HG02840 (cell line): ENCODE measurements at regions not wholly inside any gene's neighbourhood (a gene's known extent, or its start where the extent isn't known, plus 50 kb on each side); places are given as distances from the start of the nearest gene placed in this dataset.
"Not testable (repeated sequence)": the region's sequence is repeated elsewhere in the genome, so short reads cannot be mapped to it uniquely, and the experiment has no call there.

Experiments used
- ATAC-seq: cut with Tn5 transposase; IDR thresholded peaks from one replicate; pipeline ENCODE4 v1.9.1; 2021; ENCODE audit warnings: mild to moderate bottlenecking, moderate library complexity, moderate number of reproducible peaks; ENCODE audit not compliant: unreplicated experiment, low FRiP score

DNA sequence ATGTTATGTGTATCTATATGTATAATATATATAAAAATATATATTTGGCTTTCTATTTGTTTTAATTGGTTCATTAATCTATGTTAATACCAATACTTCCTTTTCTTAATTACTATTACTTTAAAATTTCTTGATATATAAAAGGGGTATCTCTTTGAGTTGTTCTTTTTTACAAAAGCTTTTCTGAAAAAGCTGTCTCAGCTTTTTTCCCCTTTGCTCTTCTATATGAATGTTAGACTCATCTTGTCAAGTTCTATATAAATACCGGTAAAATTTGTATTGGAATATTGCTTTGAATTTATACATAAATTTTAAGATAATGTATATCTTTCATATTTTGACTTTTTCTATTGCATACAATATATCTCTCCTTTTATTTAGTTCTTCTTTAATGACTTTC, 139.8 kb upstream of the FOXG1 start:
- ATAC-seq: no peak

DNA sequence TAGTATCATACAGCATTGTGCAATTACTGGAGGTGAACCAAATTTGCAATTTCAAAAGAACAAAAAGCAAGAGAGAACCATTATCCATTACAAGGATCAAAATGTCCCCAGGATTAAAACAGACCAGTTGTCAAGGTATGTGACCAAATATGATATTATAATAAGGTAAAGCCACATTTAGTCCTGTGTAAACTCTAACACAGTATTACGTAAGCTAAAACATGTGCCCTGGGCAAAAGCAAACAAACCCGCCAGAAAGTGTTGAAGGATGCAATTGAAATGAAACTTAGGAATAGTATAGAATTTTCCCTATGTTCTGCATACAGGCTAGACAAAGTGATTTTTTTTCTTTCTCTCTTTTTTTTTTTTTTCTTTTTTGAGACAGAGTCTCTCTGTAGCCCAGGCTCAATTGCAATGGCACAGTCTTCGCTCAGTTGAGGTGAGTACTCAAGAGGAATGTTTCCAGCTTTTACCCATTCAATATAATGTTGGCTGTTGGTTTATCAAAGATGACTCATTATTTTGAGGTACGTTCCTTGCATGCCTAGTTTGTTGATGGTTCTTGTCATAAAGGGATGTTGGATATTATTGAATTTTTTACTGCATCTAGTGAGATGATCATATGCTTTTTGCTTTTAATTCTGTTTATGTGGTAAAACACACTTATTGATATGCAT, 137.1 kb upstream of the FOXG1 start:
- ATAC-seq: no peak

DNA sequence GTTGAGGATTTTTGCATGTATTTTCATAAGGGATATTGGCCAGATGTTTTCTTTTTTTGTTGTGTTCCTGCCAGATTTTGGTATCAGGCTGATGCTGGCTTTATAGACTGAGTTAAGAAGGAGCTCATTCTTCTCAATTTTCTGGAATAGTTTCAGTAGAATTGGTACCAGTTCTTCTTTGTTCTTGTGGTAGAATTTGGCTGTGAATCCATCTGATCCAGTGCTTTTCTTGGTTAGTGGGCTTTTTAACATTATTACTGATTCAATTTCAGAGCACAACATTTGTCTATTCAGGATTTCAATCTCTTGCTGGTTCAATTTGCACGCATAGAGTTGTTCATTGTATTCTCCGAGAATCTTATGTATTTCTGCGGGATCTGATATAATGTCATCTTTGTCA, 136.5 kb upstream of the FOXG1 start:
- no peak for ATAC-seq

GRCh38 chr14:28635387-28635786, 131.2 kb upstream of the FOXG1 start:
- no peak for ATAC-seq

DNA sequence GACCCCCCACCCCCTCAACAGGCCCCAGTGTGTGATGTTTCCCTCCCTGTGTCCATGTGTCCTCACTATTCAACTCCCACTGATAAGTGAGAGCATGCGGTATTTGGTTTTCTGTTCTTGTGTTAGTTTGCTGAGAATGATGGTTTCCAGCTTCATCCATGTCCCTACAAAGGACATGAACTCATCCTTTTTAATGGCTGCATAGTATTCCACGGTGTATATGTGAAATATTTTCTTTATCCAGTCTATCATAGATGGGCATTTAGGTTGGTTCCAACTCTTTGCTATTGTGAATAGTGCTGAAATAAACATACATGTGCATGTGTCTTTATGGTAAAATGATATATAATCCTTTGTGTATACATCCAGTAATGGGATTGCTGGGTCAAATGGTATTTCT, 130.8 kb upstream of the FOXG1 start:
- ATAC-seq: not testable (repeated sequence)

DNA sequence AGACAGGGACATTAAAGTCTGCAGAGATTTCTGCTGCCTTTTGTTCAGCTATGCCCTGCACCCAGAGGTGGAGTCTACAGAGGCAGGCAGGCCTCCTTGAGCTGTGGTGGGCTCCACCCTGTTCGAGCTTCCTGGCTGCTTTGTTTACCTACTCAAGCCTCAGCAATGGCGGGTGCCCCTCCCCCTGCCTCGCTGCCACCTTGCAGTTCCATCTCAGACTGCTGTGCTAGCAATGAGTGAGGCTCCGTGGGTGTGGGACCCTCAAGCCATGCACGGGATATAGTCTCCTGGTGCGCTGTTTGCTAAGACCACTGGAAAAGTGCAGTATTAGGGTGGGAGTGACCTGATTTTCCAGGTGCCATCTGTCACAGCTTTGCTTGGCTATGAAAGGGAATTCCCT, 125.4 kb upstream of the FOXG1 start:
- not testable (repeated sequence) for ATAC-seq

DNA sequence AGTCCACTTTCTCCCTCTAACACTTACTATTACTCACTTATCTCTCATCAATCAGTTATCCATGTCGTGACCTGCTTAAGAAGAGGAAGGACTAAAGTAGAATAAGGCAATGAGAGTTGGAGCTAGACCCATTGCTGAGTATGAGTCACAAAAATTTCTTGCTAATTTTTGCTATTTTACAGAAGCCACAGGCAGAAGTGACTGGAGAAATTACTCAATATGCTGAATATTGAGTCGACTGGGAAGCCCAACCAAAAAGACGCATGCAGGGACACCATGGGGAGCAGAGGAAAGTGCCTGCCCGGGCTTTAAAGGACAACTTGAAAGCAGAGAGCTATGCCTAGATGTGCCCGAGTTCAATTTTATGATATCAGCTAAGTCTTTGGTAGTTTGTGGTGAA, 115.4 kb upstream of the FOXG1 start:
- ATAC-seq: no peak

DNA sequence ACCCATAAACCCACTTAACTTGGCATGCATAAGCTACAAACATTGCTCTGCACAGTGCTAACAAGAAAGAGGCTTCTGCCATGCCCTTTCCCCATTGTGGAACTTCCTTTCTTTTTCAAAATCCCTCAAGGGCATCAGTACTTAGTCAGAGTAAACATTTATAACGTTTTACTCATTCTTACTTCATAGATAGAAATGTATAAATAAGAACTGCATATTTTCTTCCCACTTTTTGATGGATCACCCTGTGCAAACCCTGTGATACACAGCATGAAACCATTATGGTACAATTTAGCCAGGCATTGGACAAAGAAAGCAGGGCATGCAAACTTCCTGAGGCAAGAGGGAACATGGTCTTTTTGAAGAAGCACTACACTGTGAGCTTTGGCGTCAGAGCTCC, 113.8 kb upstream of the FOXG1 start:
- no peak for ATAC-seq

DNA sequence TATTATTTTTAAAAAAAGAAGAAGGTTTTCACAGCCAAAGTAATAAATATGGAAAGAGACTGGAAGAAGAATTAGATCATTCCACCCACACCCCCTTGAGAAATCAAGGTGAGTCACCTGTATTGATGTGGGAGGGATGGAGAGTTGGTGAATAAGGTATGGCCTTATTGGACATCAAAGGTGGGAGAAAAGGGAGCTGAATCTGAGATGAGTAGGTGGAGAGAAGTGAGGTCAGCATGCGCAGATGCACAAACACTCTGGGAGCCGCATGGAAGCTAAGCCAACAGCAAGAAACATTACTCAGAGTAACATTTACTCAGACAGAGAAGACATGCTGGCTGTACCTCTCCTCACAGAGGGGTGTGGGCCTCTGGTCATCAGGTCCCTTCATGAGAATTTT, 113.1 kb upstream of the FOXG1 start:
- no peak for ATAC-seq

GRCh38 chr14:28656704-28657255, 109.8 kb upstream of the FOXG1 start:
- no peak for ATAC-seq

GRCh38 chr14:28661171-28661772, 105.3 kb upstream of the FOXG1 start:
- ATAC-seq: no peak

DNA sequence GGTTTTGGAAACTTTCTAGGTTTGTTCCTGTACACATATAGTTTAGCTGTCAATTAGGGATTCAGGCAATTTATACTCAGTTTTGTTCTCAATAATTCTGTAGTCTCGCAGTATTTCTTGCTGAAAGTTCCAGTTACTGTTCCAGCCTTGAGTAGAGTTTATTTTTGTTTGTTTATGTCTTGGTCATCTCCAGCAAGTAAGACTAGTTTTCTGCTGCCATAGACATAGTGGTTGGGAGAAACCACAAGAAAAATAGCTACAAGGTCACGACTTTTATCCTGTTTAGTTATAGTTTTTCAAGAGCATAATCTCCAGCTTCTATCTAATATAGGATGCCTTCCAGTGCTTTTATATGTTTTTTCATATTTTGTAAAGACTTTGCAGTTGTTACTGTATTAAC, 99.6 kb upstream of the FOXG1 start:
- no peak for ATAC-seq

DNA sequence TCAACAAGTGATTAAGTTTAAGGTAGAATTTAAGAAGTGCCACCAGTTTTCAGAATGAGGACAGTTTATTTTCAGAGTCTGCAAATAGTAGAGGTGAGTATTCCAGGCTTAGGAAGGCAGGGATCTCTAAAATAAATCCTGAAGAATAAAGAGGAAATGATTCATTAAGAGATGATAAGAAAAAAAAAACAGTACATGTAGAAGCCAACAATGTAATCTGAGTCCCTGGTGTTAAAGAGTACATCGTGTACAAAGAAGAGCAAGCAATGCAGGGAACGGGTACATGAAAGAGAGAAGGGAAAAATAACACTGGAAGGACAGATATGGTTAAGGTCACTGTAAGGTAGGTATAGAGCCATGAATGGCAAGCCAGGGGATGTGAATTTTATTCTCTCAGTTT, 95.2 kb upstream of the FOXG1 start:
- ATAC-seq: no peak

DNA sequence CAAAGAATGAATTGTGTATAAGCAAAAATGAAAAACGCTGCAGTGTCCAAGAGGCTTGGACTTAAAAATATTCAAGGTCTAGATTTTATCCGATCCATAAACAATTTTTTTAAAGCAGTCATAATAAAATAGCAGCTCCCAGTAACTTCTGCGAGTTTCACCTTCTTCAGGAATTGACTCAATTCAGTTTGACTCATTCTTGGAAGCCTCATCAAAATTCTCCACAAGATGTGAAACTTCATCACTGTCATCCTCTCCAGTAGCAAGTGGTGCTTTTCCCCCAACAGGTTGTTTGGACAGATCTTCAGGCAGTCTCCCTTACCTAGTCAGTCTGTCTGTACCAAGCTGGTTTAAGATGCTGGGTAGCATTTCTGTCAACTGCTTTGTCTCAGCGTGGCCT, 93.5 kb upstream of the FOXG1 start:
- ATAC-seq: no peak

GRCh38 chr14:28676479-28676878, 90.1 kb upstream of the FOXG1 start:
- ATAC-seq: no peak

DNA sequence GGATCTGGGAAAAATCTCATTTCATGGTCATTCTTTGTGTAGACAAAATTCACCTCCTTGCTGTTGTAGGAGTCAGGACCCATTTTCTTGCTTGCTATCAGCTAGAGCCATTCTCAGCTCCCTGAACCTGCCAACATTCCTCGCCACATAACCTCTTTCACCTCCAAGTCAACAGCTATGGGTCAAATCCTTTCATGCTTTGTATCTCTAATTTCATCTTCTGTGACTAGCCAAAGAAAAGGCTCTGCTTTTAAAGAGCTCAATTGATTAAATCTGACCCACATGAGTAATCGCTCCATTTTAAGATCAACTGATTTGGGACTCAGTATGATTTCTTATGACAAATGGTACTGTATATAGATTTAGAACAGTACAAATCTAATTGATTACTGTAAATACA, 89.2 kb upstream of the FOXG1 start:
- no peak for ATAC-seq

DNA sequence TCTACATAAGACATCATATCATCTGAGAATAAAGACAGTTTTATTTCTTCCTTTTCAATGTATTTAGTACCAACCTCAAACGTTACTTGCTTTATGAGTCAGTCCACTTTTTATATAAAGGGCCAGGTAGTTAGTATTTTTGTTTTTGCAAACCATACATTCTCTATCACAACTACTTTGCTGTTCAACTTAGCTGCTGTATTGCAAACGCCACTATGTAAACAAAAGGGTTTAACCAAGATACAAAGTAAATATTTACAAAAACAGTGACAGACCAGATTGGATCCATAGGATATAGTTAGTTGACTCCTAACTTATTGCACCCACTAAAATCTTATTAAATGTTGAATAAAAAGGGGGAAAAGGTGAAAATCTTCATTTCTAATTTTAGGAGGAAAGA, 87.7 kb upstream of the FOXG1 start:
- ATAC-seq: no peak

- no peak for ATAC-seq
Observed at GRCh38 chr14:28681681-28682080, 84.9 kb upstream of the FOXG1 start.

DNA sequence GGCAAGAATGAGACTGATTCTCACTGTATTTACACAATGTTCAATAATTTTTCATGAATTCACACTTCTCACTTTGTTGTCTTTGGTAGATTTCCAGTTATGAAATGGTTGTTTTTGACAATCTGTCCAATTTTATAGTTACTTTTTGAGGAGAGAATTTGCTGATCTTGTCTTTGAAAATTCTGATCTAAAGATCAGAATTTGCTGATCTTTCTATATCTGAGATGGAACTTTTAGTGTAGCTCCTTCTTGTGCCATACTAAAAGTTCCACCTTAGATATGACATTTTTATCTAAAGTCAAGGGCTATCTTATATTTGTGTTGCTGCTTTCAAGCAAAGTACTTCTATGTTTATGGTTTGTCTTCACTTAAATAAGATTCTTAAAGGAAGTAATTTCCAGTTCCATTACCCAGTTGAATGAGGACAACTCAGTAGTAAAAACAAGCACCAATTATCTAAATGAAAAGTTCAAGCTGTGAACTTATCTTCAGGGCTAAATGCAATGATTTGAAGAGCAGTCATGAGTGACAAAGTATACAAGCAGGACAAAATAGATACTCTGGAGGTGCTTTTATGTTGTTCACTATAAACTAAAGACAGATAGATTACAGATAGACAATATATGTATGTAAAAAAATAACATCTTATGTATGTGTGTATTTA, 76.4 kb upstream of the FOXG1 start:
- no peak for ATAC-seq

DNA sequence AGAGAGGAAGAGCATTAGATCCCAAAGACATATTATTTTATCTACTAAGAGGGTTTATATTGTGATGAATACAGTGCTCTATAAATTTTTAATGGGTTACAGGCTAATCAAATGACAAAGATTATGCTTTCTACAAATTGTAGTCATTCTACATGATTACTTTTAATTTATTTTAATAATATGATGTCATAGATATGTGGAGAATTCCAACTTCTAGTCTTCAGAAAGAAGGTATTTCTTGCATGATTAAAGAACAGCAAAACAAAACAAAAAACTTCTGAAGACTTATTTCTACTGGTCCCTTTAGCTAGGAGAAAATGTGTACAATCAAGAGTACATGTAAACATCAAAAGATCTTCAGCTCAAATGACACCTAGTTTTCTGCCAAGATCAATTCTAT, 71.5 kb upstream of the FOXG1 start:
- ATAC-seq: no peak

- ATAC-seq: no peak
Observed at GRCh38 chr14:28701733-28702132, 64.9 kb upstream of the FOXG1 start.

- no peak for ATAC-seq
Observed at GRCh38 chr14:28703482-28703881, 63.1 kb upstream of the FOXG1 start.
